Transverse colon (tissue), 4 donors: ENCODE measurements at regions not wholly inside any gene's neighbourhood (a gene's known extent, or its start where the extent isn't known, plus 50 kb on each side); places are given as distances from the start of the nearest gene placed in this dataset.

Source experiments
- CTCF ChIP-seq, 5 experiments: fragments of 200-600 bp in 3 of 5; fragments of 450-650 bp in 2 of 5; sonication (generic) in 3 of 5; IDR thresholded peaks; 1 replicate in 2 of 5; 2 replicates in 3 of 5; pipeline ENCODE4 v1.5.1; 2016 to 2017; ENCODE audit warnings: antibody characterized with exemption in 5 of 5, inconsistent platforms in 3 of 5, mild to moderate bottlenecking in 2 of 5, moderate library complexity in 1 of 5
- EP300 ChIP-seq: sonication (generic); formaldehyde crosslinking; IDR thresholded peaks from one replicate; pipeline ENCODE4 v1.6.1; 2017; ENCODE audit warnings: antibody characterized with exemption, low read depth
- POLR2A ChIP-seq: fragments of 450-650 bp; IDR thresholded peaks from one replicate; pipeline ENCODE4 v1.6.1; 2016; ENCODE audit warnings: antibody characterized with exemption, mild to moderate bottlenecking, moderate library complexity
- POLR2AphosphoS5 ChIP-seq, 3 donors: sonication (generic); formaldehyde crosslinking; IDR thresholded peaks; one replicate each; pipeline ENCODE4 v1.6.1; 2016; ENCODE audit warnings: antibody characterized with exemption in 3 of 3

- TF ChIP-seq CTCF (IDR thresholded peaks at IDR 0.05) (no peak), POLR2A (no peak), EP300 (no peak), POLR2AphosphoS5 (IDR thresholded peaks at IDR 0.05) (no peak)
Measured at GRCh38 chr6:27667016-27667656, 194.2 kb upstream of the ZNF184 start.
